A549 (cell line): ENCODE measurements at regions not wholly inside any gene's neighbourhood (a gene's known extent, or its start where the extent isn't known, plus 50 kb on each side); places are given as distances from the start of the nearest gene placed in this dataset.

Experiments
- CTCF ChIP-seq: fragments of >200 bp; sonication (Bioruptor Twin); formaldehyde crosslinking; IDR thresholded peaks from 3 replicates; pipeline ENCODE4 v1.5.1; 2016
- EP300 ChIP-seq, 2 experiments: fragments of >200 bp; sonication (Bioruptor Twin); formaldehyde crosslinking; IDR thresholded peaks; 2 replicates in 1 of 2; 3 replicates in 1 of 2; pipeline ENCODE4 v1.6.1; 2016 to 2017
- MAX ChIP-seq: IDR thresholded peaks from 2 replicates; pipeline ENCODE4 v1.6.1; 2012
- POLR2A ChIP-seq: IDR thresholded peaks from 2 replicates; pipeline ENCODE4 v1.6.1; 2012; ENCODE audit warnings: mild to moderate bottlenecking, low read length

GRCh38 chr14:38838049-38838978, 264.7 kb downstream of the SEC23A start:
- TF ChIP-seq CTCF, result no peak
- no peak for TF ChIP-seq EP300 (IDR thresholded peaks at IDR 0.05)
- TF ChIP-seq POLR2A, result no peak
- no peak for TF ChIP-seq MAX
